GM12878 (cell line): ENCODE measurements at regions not wholly inside any gene's neighbourhood (a gene's known extent, or its start where the extent isn't known, plus 50 kb on each side); places are given as distances from the start of the nearest gene placed in this dataset.

Experiments
- ATAC-seq: fragments of 200-7000 bp; cut with Tn5 transposase; 3 replicates; pipeline ENCODE4 v1.9.1; 2020; ENCODE audit warnings: mild to moderate bottlenecking, moderate library complexity
- BruUV-seq: library from RNA; stranded (reverse); fragments of 400-500 nt; replicated peaks from 2 replicates; lab custom pipeline; 2021; lab: Mats Ljungman, UMichigan
- CTCF ChIA-PET: fragments of 300-600 bp; sonication (Branson Sonifier 250); formaldehyde crosslinking; extraction: SDS; loops from one replicate; lab custom pipeline; 2021; ENCODE audit warnings: inconsistent platforms; lab: Yijun Ruan, JAX
- POLR2A ChIA-PET: fragments of 350-600 bp; formaldehyde crosslinking; extraction: SDS; loops from one replicate; lab custom pipeline; 2021; ENCODE audit warnings: inconsistent platforms; lab: Charles Lee
- RAD21 ChIA-PET: fragments of 300-600 bp; sonication (Branson Sonifier 250); formaldehyde crosslinking; loops from one replicate; lab custom pipeline; 2023; ENCODE audit warnings: antibody characterized with exemption; ENCODE audit not compliant: unreplicated experiment; lab: Charles Lee
- SMC1A ChIA-PET: fragments of 300-600 bp; sonication (Branson Sonifier 250); formaldehyde crosslinking; loops from one replicate; lab custom pipeline; 2023; ENCODE audit not compliant: unreplicated experiment, uncharacterized antibody; lab: Charles Lee
- DNase-seq: peaks from one replicate; pipeline ENCODE4 v3.0.0-alpha.2; 2011; ENCODE audit warnings: low read depth, low spot score
- FAIRE-seq: peaks from 3 replicates; lab custom pipeline; 2011; peaks lifted over from hg19 to GRCh38; lab: Jason Lieb, UNC
- H2AFZ ChIP-seq: 2 replicates; pipeline ENCODE4 v1.6.0; 2011; ENCODE audit warnings: low read depth, low read length, control low read depth; ENCODE audit not compliant: control insufficient read depth
- H3K27ac ChIP-seq: 2 replicates; pipeline ENCODE4 v1.5.1; 2011; ENCODE audit warnings: control low read depth; ENCODE audit not compliant: control insufficient read depth, insufficient read depth
- H3K27me3 ChIP-seq, 2 experiments: replicated peaks in 1 of 2; 2 replicates each; pipeline versions ENCODE4 v1.6.0 to v1.6.1; 2011; ENCODE audit warnings: low read length in 1 of 2; ENCODE audit not compliant: control insufficient read depth in 2 of 2, insufficient read depth in 2 of 2
- H3K36me3 ChIP-seq, 2 experiments: 2 replicates each; pipeline ENCODE4 v1.5.1; 2011; ENCODE audit warnings: low read length in 1 of 2; ENCODE audit not compliant: control insufficient read depth in 2 of 2, insufficient read depth in 2 of 2
- H3K4me1 ChIP-seq: 2 replicates; pipeline ENCODE4 v1.6.1; 2011; ENCODE audit warnings: mild to moderate bottlenecking, low read length, moderate library complexity, mixed read lengths; ENCODE audit not compliant: control insufficient read depth, insufficient read depth
- H3K4me2 ChIP-seq: 2 replicates; pipeline ENCODE4 v1.6.0; 2011; ENCODE audit warnings: control low read depth; ENCODE audit not compliant: control insufficient read depth, insufficient read depth
- H3K4me3 ChIP-seq: fragments of 200-600 bp; sonication (generic); 2 replicates; pipeline ENCODE4 v1.5.1; 2016
- H3K79me2 ChIP-seq: 2 replicates; pipeline ENCODE4 v1.6.0; 2011; ENCODE audit warnings: low read length; ENCODE audit not compliant: control insufficient read depth, insufficient read depth
- H3K9ac ChIP-seq: 2 replicates; pipeline ENCODE4 v1.8.0; 2011; ENCODE audit warnings: low read length, control low read depth, mixed read lengths; ENCODE audit not compliant: control insufficient read depth, insufficient read depth
- H3K9me3 ChIP-seq: replicated peaks from 3 replicates; pipeline ENCODE4 v1.5.1; 2011; ENCODE audit warnings: mild to moderate bottlenecking, low read length; ENCODE audit not compliant: control insufficient read depth, insufficient read depth
- H4K20me1 ChIP-seq: 2 replicates; pipeline ENCODE4 v1.6.0; 2011; ENCODE audit not compliant: control insufficient read depth, insufficient read depth
- BMI1 ChIP-seq: fragments of 450-650 bp; IDR thresholded peaks from 2 replicates; pipeline ENCODE4 v1.6.1; 2016; ENCODE audit warnings: mild to moderate bottlenecking, moderate library complexity, borderline replicate concordance
- DPF2 ChIP-seq: fragments of 450-650 bp; IDR thresholded peaks from 2 replicates; pipeline ENCODE4 v1.6.1; 2017; ENCODE audit warnings: mild to moderate bottlenecking
- E2F4 ChIP-seq: IDR thresholded peaks from 2 replicates; pipeline ENCODE4 v1.6.1; 2012; ENCODE audit warnings: low read depth, low read length, improper control_type of control experiment
- E4F1 ChIP-seq: fragments of 450-650 bp; IDR thresholded peaks from 2 replicates; pipeline ENCODE4 v1.6.1; 2018; ENCODE audit warnings: borderline replicate concordance, mild to moderate bottlenecking; ENCODE audit not compliant: partially characterized antibody
- GATAD2B ChIP-seq: fragments of 450-650 bp; conservative IDR thresholded peaks from 2 replicates; pipeline ENCODE4 v1.6.1; 2017; ENCODE audit warnings: low read depth, mild to moderate bottlenecking, moderate library complexity
- KAT2A ChIP-seq: conservative IDR thresholded peaks from 2 replicates; pipeline ENCODE4 v1.6.1; 2011; ENCODE audit warnings: low read depth, low read length; ENCODE audit not compliant: control insufficient read depth
- MLLT1 ChIP-seq: fragments of 450-650 bp; IDR thresholded peaks from 2 replicates; pipeline ENCODE4 v1.6.1; 2016; ENCODE audit warnings: mild to moderate bottlenecking
- MYB ChIP-seq: fragments of 150-350 bp; IDR thresholded peaks from 2 replicates; pipeline ENCODE4 v1.6.1; 2014; ENCODE audit warnings: mild to moderate bottlenecking, low read depth, low read length, borderline replicate concordance
- NR2C1 ChIP-seq: fragments of 450-650 bp; IDR thresholded peaks from 2 replicates; pipeline ENCODE4 v1.6.1; 2017; ENCODE audit warnings: antibody characterized with exemption, mild to moderate bottlenecking, moderate library complexity
- STAT3 ChIP-seq: IDR thresholded peaks from 2 replicates; pipeline ENCODE4 v1.6.1; 2011; ENCODE audit warnings: low read depth, low read length, improper control_type of control experiment
- ZNF274 ChIP-seq: IDR thresholded peaks from one replicate; pipeline ENCODE4 v1.8.0; 2011; ENCODE audit not compliant: insufficient read length, insufficient read depth
- ZNF384 ChIP-seq: IDR thresholded peaks from 2 replicates; pipeline ENCODE4 v1.6.1; 2012; ENCODE audit warnings: low read depth, mild to moderate bottlenecking, low read length, improper control_type of control experiment, borderline replicate concordance
- in situ Hi-C: fragments of 300-500 bp; cut with MboI; formaldehyde crosslinking; loops from 9 replicates; pipeline ENCODE4 v1.14.3; 2018; ENCODE audit warnings: mixed read lengths
- intact Hi-C: fragments of 100-400 bp; cut with micrococcal nuclease; formaldehyde crosslinking; loops from one replicate; pipeline ENCODE4 v1.14.2; 2022; ENCODE audit not compliant: unreplicated experiment

- TF ChIP-seq BMI1 (no peak), MYB (no peak), ZNF274 (no peak), E2F4 (no peak), NR2C1 (no peak), GATAD2B (no peak), ZNF384 (no peak), MLLT1 (no peak), DPF2 (no peak), E4F1 (no peak), STAT3 (no peak), KAT2A (no peak)
Measured at GRCh38 chr3:118527514-118528044, 507.1 kb downstream of the IGSF11 start.

More at GRCh38 chr3:118527514-118528044, 507.1 kb downstream of the IGSF11 start:
- RAD21 ChIA-PET: interaction anchor here (0.9 to 1.6 kb wide), 3 partner anchors 34 to 283 kb away, joined by 3 to 5 read pairs (median 5); no protein-coding TSS in a partner anchor
- ATAC-seq: peak; percentile 60
- SMC1A ChIA-PET: interaction anchor here (0.6 to 1.6 kb wide), 6 partner anchors 15 to 112 kb away, joined by 3 to 5 read pairs (median 4); no protein-coding TSS in a partner anchor
- H2AFZ ChIP-seq: no peak overlapping the region
- H3K9me3 ChIP-seq: no peaks in the 10 kb centered on the region
- BruUV-seq: no TSS peak
- POLR2A ChIA-PET: interaction anchor here (1.2 kb wide), 1 partner anchor 283 kb away, joined by 3 read pairs; no protein-coding TSS in a partner anchor
- FAIRE-seq: no peak
- DNase-seq: no peak
- peak overlapping the region; percentile 68 for H3K4me2 ChIP-seq
- CTCF ChIA-PET: interaction anchor here (1.2 kb wide), 1 partner anchor 35 kb away, joined by 3 read pairs; no protein-coding TSS in a partner anchor
- in situ Hi-C loops (no loop called here), intact Hi-C loops (no loop called here)
- H3K9ac ChIP-seq: no peak overlapping the region; the same call in 1 of the 2 replicates
- H4K20me1 ChIP-seq: no peaks in the 10 kb centered on the region
- no peaks in the 10 kb centered on the region for H3K27me3 ChIP-seq
- H3K4me1 ChIP-seq: peaks cover 20% of the 10 kb centered on the region
- H3K79me2 ChIP-seq: no peaks in the 10 kb centered on the region
- H3K36me3 ChIP-seq: no peaks in the 10 kb centered on the region
- no peak overlapping the region; the same call in 1 of the 2 replicates for H3K4me3 ChIP-seq
- peak overlapping the region; percentile 38; the same call in 1 of the 2 replicates for H3K27ac ChIP-seq
